Left kidney (tissue), 1 donor: ENCODE measurements at regions not wholly inside any gene's neighbourhood (a gene's known extent, or its start where the extent isn't known, plus 50 kb on each side); places are given as distances from the start of the nearest gene placed in this dataset.
A peak's percentile ranks its signal among the peaks of the same experiment; 100 is the strongest.
"Not testable (repeated sequence)": the region's sequence is repeated elsewhere in the genome, so short reads cannot be mapped to it uniquely, and the experiment has no call there.

Source experiments
- DNase-seq: peaks from one replicate; pipeline ENCODE4 v3.0.0-alpha.2; 2013

DNA sequence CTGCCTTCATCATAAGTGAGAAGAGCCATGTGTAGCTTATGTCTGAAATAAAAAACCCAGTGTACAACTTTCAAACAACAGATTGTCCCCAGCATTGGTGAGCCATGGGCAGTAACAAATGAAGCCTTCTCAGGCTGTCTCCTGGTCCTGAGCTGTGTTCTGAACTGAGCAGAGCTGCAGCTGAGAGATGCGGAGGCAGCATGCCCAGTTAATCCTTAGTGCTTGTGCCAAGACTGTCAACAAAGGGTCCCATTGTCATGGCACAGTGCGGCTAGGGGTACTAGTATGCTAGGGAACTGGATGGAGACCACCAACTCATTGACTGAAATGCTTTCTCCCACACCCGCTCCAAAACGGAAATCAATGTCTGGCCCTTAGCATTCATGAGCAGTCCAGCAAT is 154.3 kb downstream of the RMST start:
- DNase-seq: no peak

DNA sequence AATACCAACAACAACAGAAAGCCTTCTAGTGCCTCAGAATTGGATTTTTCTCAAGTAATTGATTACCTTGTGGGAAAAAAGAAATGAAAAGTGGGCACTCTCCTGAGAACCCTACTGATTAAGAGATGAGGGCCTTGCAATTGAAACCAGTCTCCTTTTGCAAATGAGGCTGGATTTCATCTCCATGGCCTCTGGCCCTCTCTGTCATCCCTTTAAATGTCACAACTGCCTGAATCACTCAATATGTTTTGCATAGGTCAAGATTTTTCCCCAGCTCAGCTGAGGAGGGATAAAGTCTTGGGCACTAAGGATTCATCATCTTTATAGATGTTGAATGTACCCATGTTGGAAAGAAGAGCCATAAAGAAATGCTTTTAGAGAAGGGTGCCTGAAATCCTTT is 166.4 kb downstream of the RMST start:
- DNase-seq: no peak

- no peak for DNase-seq
Measured at GRCh38 chr12:97629382-97629781, 166.8 kb downstream of the RMST start.

DNA sequence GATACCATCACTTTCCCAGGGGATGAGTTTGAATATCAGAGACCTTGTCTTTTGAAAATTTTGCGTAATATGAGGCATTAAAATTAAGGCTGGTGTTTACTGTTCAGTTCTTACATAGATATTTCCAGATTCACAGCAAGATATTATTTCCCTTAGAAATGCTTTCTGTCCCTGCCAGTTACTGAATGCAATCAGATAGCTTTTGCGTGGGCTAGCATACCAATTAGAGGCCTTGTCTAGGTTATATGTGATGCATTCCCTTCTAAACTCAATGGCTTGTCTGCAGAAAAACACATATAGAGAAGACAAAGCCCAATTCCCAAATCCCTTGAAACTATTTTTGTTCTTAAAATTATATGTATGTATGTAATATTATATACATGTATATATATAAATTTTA is 167.8 kb downstream of the RMST start:
- DNase-seq: no peak

DNA sequence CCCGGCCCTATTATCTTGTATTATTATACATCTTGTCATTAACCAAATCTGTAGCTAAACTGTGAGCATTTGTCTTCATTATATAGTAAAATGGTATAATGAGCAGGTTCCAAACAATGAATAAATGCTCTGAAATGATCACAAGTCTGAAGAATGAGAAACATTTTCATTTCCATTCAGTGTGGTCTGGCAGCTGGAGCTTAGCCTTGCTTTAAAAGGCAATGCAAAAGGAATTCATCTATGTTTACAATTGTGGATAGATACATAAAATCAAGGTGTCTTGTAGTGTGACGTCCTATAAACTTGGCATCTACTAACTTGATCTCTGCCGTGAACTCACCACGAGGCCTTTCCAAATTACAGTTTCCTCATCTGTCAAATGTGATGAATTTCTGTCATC is 168.3 kb downstream of the RMST start:
- DNase-seq: no peak

DNA sequence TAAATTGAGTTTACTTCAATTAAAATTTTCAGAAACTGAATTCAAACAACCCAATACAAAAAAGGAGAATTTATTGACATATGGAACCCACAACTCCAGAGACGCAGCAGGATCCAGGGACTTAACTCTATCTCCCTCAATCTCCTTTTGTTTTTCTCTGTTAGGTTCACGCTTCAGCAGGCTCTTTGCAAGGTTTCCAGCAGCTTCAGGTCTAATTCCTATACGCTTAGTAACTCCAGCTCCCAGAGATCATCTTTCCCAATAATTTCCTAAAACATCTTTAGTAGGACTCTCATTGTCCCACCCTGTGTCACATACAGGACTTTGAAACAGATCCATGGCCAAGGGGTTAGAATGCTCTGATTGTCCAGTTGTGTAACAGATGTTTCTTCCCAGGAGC is 175.2 kb downstream of the RMST start:
- peak; percentile 30 for DNase-seq

GRCh38 chr12:97638739-97639138 is 176.1 kb downstream of the RMST start:
- DNase-seq: no peak

- no peak for DNase-seq
Measured at GRCh38 chr12:97639702-97640101, 177.1 kb downstream of the RMST start.

DNA sequence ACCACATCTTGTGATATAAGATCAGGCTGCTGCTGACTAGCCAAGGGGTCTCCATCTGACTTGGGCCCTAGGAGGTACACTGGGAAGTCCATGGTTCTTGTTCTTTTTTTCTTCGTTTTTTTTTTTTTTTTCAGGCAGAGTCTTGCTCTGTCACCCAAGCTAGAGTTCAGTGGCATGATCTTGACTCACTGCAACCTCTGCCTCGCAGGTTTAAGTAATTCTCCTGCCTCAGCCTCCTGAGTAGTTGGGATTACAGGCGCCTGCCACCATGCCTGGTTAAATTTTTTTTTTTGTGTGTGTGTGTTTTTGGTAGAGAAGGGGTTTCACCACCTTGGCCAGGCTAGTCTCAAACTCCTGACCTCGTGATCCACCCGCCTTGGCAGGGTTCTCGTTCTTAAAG is 178.2 kb downstream of the RMST start:
- DNase-seq: no peak

DNA sequence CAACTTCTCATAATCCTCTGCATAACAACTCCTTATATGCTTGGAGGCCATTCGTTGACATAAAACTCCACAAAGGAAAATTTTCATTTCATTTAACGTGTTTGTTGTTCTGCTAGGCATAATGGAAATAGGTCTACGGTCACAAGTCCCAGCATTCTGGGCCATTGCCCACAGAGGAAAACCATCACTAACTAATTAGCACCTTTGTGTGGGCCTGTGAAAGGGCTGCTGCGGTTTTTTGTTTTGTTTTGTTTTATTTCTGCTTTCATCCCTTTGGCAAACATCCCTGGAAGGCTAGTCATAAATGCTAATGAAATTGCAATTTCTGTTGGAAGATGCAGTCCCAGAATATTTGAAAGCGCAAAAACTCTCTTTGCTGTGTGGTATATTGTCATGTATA is 180.3 kb downstream of the RMST start:
- no peak for DNase-seq

DNA sequence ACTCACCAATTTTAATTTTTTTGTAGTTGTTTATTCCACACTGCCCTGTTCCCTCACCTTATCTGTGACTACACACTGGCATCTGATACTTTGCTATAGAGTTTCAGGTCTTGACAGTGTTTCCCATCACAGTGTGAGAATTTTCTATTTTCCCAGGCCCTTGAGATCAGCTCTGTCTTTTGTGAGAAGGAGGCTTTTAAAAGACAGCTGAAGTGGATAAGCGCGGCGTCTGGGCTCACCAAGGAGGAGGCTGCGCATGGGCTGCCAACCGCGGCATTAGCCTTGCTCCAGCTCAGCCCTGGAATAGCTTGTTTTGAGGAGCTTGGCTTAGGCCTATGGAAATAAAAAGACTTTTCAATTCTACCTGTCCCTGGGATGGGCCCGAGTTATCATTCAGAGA is 181.3 kb downstream of the RMST start:
- peak; percentile 60 for DNase-seq

DNA sequence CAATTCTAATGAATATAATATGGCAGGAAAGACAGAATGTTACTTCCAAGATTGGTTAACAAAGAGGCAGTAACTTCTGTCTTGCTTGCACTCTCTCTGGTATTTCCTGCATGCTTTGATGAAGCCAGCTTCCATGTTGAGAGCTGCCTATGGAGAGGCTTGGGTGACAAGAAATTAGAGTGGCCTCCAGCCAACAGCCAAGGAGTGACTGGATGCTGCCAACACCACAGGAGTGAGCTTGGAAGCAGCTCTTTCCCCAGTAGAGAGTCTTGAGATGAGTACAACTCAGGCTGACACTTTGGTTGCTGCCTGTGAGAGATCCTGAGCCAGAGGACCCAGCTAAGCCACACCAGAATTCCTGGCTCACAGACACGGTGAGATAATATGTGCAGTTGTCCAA is 183.1 kb downstream of the RMST start:
- DNase-seq: no peak

DNA sequence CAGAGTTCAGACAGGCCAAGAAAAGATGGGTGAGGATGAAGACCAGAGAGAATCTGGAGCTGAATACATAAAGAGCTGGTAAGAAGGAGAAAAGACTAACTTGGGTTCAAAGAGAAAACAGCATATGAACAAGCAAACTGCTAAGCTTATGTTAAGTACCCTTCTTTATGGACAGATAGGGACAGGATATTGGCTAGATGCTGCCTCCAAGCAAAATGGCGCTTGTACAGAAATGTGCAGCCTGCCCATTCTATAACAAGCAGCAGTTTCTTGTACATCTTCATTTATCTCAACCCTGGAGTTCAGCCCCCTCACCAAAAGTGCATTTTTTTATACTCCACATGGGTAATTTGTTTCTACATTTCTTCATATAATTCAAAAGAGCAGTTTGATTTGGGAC is 184.5 kb downstream of the RMST start:
- DNase-seq: no peak

- no peak for DNase-seq
Measured at GRCh38 chr12:97650242-97650641, 187.6 kb downstream of the RMST start.

DNA sequence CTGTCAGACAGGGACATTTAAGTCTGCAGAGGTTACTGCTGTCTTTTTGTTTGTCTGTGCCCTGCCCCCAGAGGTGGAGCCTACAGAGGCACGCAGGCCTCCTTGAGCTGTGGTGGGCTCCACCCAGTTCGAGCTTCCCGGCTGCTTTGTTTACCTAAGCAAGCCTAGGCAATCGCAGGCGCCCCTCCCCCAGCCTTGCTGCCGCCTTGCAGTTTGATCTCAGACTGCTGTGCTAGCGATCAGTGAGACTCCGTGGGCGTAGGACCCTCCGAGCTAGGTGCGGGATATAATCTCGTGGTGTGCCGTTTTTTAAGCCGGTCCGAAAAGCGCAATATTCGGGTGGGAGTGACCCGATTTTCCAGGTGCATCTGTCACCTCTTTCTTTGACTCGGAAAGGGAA is 193.9 kb downstream of the RMST start:
- DNase-seq: not testable (repeated sequence)

DNA sequence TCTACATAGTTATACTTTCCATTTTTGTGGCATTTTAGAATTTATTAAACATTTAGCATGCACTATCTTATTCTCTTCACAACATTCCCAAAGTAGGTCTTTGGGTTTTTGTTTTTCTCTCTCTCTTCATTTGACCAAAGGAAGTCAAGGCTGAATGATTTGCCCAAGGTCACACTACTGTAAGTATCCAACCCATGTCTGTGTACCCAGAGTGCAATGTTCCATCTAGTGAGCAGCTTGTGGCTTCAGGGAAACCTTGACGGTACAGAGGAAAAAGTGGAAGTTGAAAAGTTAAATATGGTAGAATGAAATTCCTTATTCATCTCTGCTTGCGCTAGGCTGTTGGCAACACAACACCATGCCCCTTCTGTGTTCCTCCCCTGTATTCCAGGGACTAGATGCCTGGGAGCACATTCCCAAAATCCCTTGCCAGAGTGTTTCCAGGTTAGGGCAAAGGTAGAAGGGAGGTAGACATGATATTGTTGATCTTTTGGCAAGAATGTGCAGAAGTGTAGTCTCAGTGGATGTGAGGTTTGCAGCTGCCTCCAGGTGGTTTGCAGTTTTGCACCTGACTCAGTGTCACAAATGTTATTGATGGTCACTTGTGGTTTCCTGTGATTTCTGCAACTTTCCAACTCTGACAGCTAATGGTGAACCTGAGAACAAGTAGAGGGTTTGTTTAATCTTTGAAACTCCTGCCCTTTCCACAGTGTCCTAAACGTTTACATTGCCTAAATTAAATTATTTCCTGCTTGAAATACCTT is 196.7 kb downstream of the RMST start:
- DNase-seq: no peak

DNA sequence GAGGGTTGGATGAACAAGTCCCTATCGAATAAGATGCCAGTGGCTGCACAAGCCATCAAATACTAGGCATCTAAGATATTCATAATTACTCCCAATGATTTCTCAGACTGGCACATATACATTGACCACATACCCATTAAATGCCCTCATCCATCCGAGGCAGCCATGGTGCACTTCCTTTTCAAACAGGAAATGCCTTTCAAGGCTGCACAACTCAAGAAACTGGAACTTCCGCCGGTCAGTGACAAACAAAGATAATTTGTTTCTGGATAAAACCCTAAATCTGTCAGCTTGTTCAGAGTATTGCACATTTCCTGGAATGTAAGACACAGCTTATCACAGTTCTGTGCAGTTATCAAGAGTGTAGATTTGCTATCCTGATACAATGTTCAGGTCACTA is 203.7 kb downstream of the RMST start:
- DNase-seq: no peak

DNA sequence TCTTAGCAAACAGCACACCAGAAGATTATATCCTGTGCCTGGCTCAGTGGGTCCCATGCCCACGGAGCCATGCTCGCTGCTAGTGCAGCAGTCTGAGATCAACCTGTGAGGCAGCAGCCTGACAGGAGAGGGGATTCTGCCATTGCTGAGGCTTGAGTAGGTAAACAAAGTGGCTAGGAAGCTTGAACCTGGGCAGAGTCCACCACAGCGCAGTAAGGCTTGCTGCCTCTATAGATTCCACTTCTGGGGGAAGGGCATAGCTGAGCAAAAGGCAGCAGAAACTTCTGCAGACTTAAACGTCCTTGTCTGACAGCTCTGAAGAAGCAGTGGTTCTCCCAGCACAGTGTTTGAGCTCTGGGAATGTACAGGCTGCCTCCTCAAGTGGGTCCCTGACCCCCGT is 210.3 kb downstream of the RMST start:
- DNase-seq: no peak

DNA sequence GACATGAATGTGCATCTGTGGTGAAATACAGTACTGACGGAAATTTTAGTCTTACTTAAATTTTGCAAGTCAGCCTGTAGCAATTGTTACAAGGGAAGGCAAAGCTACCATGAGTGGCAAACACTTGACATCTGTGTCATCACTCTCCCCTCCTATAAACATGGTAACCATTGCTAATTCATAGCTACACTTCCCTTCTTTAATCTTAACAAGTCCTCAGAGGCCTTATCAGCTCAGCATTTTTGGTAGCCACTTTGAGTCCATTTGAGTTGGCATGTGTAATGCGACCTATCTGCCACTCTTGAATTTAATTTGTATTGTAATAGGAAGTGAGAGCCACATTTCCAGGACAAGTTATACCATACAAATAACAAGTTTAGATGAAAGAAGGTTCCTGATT is 218.1 kb downstream of the RMST start:
- DNase-seq: no peak

DNA sequence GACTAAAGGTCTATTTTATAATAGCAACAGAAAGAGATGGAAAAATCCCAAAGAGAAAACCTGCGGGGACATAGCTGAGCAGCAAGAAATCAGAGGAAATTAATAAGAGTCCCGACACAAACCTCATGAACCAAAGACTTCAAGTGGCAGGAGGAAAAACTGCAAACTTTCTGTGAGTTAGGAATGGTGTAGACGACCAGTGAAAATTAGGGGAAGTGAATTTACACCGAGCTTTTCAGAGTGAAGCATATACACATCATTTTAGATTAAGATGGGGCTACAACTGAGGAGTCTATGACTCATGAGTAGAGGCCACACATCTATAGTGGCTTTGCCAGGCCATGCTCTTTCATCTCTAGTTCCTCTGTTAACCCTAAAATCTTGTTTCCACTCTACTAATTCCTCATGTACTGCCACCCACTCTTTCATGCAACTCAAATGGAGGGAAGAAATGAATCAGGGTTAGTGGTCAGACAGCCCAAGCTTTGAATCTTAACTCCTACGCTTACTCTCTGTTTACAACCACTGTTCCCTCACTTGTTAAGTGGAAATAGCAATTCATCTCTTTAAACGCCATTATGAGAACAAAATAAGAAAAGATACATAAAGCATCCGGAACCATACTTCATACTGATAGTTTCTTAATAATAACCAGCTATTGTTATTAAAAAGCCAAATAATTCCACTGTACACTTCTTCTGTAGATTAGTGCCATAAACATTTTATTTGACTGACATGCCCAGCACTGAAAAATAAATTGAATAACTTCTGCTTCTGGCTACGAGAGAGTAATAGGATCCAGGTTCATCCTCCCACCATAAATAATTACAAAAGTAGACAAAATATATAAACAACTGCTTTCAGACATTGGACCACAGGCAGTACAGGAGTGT is 219.3 kb downstream of the RMST start:
- no peak for DNase-seq

DNA sequence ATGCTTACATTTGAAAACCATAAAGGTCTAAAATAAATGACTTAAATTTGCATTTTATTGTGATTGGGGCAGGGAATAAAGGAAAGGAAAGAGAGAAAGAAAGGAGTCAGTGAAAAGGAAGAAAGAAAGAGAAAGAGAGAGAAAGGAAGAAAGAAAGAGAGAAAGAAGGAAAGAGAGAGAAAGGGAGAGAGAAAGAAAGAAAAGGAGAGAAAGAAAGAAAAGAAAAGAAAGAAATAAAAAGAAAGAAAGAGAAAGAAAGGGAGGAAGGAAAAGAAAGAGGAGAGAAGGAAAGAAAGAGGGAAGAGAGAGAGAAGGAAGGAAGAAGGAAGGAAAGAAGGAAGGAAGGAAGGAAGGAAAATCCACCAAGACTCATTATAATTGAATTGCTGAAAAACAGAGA is 222.8 kb downstream of the RMST start:
- no peak for DNase-seq

GRCh38 chr12:97701901-97702300 is 239.3 kb downstream of the RMST start:
- no peak for DNase-seq

GRCh38 chr12:97711392-97711791 is 248.8 kb downstream of the RMST start:
- no peak for DNase-seq

DNA sequence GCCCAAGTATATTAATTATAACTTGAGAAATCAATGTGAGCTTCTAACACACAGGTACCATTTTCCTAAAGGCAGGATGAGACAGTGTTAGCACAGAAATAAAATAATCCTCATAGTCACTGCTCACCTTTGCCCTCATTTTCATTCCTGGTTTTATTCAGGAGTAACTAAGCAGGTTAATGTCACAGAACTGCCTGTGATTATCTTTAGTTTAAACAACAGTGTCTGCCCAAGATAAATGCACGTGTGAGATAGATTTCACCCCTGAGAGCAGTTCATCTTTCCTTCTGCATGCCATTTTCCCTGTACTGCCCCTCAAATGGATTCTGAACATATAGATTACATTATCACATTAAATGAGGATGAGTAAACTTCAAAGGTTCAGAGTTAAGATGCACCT is 250.7 kb downstream of the RMST start:
- DNase-seq: no peak
